ENCODE measurements at regions not wholly inside any gene's neighbourhood (a gene's known extent, or its start where the extent isn't known, plus 50 kb on each side); places are given as distances from the start of the nearest gene placed in this dataset.
"Not testable (repeated sequence)": the region's sequence is repeated elsewhere in the genome, so short reads cannot be mapped to it uniquely, and the experiment has no call there.

DNA sequence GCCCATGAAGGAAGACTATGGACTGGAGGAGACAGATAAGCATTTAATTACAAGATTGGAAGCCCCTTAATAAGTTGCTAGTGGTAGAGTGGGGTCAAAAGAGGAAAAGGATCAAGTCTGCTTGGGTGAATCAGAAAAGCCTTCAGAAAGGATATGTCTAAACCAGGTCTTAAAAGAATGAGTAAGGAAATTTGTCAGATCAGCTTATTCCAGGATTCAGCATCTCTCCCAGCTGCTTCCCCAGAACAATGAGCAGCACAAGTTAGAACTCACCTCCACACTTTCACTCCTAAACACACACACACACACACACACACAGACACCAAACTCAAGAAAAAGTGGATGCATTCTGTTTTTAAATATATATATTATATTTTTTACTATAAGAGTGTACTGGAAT is 166.5 kb downstream of the CPEB2 start:
- no peak overlapping the region for H3K4me3 Mint-ChIP-seq
- H3K27me3 Mint-ChIP-seq (ENCODE audit: insufficient read depth), result peaks cover 14% of the 10 kb centered on the region
- no peaks in the 10 kb centered on the region for H3K4me1 Mint-ChIP-seq (ENCODE audit: low read depth)
- DNase-seq (ENCODE audit: low spot score), result no peak
- intact Hi-C loops (cut with micrococcal nuclease), result loop anchor here (2.0 kb wide), 1 partner anchor 1512 kb away; no protein-coding TSS in a partner anchor
- H3K9me3 Mint-ChIP-seq, result peaks cover 8% of the 10 kb centered on the region
- no peaks in the 10 kb centered on the region for H3K36me3 Mint-ChIP-seq (ENCODE audit: low read depth)
- H3K27ac Mint-ChIP-seq, result no peak overlapping the region

DNA sequence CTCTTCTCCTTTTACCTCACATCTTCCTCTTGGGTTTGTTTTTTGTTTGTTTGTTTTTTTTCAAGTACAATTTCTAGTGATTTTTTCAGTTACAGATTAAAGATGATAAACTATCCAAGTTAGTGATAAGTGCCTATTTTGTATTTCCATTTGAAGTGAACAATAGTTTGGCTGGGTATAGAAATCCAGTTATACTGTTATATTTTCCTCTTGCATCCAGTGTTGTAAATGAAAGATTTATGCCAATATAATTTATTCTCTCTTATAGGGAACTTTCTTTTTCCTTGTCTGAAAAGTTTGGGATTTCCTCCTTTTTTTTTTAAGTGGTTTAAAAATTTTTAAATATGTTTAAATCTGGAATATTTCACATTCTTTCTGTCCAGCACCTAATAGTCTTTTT is 169.4 kb downstream of the CPEB2 start:
- no peak for DNase-seq (ENCODE audit: low spot score)
- Mint-ChIP-seq H3K4me1 (ENCODE audit: low read depth) (no peaks in the 10 kb centered on the region), H3K9me3 (peaks cover 8% of the 10 kb centered on the region), H3K36me3 (ENCODE audit: low read depth) (no peaks in the 10 kb centered on the region), H3K27ac (no peak overlapping the region), H3K27me3 (ENCODE audit: insufficient read depth) (peaks cover 8% of the 10 kb centered on the region), H3K4me3 (no peak overlapping the region)
- intact Hi-C loops (cut with micrococcal nuclease), result no loop called here

DNA sequence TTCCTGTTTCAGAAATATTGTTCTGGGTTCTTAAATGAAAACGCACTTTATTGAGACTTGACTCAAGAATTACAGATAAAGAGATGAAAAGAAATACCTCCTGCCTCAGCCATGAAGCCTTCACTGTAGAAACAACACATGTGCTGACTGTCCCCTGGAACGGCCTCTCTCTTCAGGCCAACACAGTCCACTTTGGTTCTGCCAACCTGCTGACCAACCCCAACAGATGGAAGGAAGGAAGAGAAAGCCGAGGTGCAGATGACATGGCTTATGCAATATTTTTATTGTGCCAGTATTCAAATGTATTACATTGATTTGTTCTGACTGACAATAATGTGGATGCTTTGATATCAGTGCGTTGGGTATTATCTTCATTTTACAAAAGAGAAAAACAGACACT is 171.0 kb downstream of the CPEB2 start:
- Mint-ChIP-seq H3K4me1 (ENCODE audit: low read depth) (no peaks in the 10 kb centered on the region), H3K27ac (no peak overlapping the region), H3K4me3 (no peak overlapping the region), H3K36me3 (ENCODE audit: low read depth) (no peaks in the 10 kb centered on the region), H3K9me3 (peaks cover 8% of the 10 kb centered on the region), H3K27me3 (ENCODE audit: insufficient read depth) (peaks cover 3% of the 10 kb centered on the region)
- DNase-seq (ENCODE audit: low spot score), result no peak
- intact Hi-C loops (cut with micrococcal nuclease), result no loop called here

- H3K9me3 Mint-ChIP-seq; intact Hi-C loops (cut with micrococcal nuclease); H3K4me1 Mint-ChIP-seq (ENCODE audit: low read depth): not testable (repeated sequence)
Observed at GRCh38 chr4:15174168-15174567, 171.9 kb downstream of the CPEB2 start.

GRCh38 chr4:15179842-15180241 is 177.6 kb downstream of the CPEB2 start:
- H3K9me3 Mint-ChIP-seq; DNase-seq (ENCODE audit: low spot score); H3K36me3 Mint-ChIP-seq (ENCODE audit: low read depth); H3K27me3 Mint-ChIP-seq (ENCODE audit: insufficient read depth); H3K4me3 Mint-ChIP-seq; H3K27ac Mint-ChIP-seq: not testable (repeated sequence)
- intact Hi-C loops (cut with micrococcal nuclease), result loop anchor here (5.0 kb wide), 1 partner anchor 323 kb away; no protein-coding TSS in a partner anchor
- peaks cover 15% of the 10 kb centered on the region for H3K4me1 Mint-ChIP-seq (ENCODE audit: low read depth)

More at GRCh38 chr4:15174168-15174567, 171.9 kb downstream of the CPEB2 start:
- H3K36me3 Mint-ChIP-seq (ENCODE audit: low read depth); H3K27ac Mint-ChIP-seq; H3K4me3 Mint-ChIP-seq; DNase-seq (ENCODE audit: low spot score); H3K27me3 Mint-ChIP-seq (ENCODE audit: insufficient read depth): not testable (repeated sequence)

- Mint-ChIP-seq H3K27ac (peak overlapping the region; percentile 67), H3K36me3 (ENCODE audit: low read depth) (no peaks in the 10 kb centered on the region), H3K27me3 (ENCODE audit: insufficient read depth) (peaks cover 5% of the 10 kb centered on the region), H3K9me3 (no peaks in the 10 kb centered on the region), H3K4me1 (ENCODE audit: low read depth) (peaks cover 15% of the 10 kb centered on the region), H3K4me3 (no peak overlapping the region)
- DNase-seq (ENCODE audit: low spot score), result no peak
- intact Hi-C loops (cut with micrococcal nuclease), result loop anchor here (2.0 to 5.0 kb wide), 2 partner anchors 180 to 325 kb away; partner anchors contain the start of gene CPEB2
Observed at GRCh38 chr4:15182600-15183220, 180.4 kb downstream of the CPEB2 start.

- DNase-seq (ENCODE audit: low spot score), result no peak
- no peak overlapping the region for H3K4me3 Mint-ChIP-seq
- no peaks in the 10 kb centered on the region for H3K36me3 Mint-ChIP-seq (ENCODE audit: low read depth)
- no peak overlapping the region for H3K27ac Mint-ChIP-seq
- peaks cover 5% of the 10 kb centered on the region for H3K27me3 Mint-ChIP-seq (ENCODE audit: insufficient read depth)
- H3K4me1 Mint-ChIP-seq (ENCODE audit: low read depth), result peaks cover 15% of the 10 kb centered on the region
- no peaks in the 10 kb centered on the region for H3K9me3 Mint-ChIP-seq
- intact Hi-C loops (cut with micrococcal nuclease), result loop anchor here (5.0 kb wide), 1 partner anchor 1374 kb away; no protein-coding TSS in a partner anchor
Observed at GRCh38 chr4:15186149-15186548, 183.9 kb downstream of the CPEB2 start.

GRCh38 chr4:15186806-15187205 is 184.5 kb downstream of the CPEB2 start:
- no peak for DNase-seq (ENCODE audit: low spot score)
- Mint-ChIP-seq H3K4me1 (ENCODE audit: low read depth) (peaks cover 15% of the 10 kb centered on the region), H3K36me3 (ENCODE audit: low read depth) (no peaks in the 10 kb centered on the region), H3K9me3 (no peaks in the 10 kb centered on the region), H3K27ac (no peak overlapping the region), H3K4me3 (no peak overlapping the region), H3K27me3 (ENCODE audit: insufficient read depth) (no peaks in the 10 kb centered on the region)
- intact Hi-C loops (cut with micrococcal nuclease), result loop anchor here (5.0 kb wide), 1 partner anchor 1375 kb away; no protein-coding TSS in a partner anchor

GRCh38 chr4:15188605-15189539 is 186.6 kb downstream of the CPEB2 start:
- no peak for DNase-seq (ENCODE audit: low spot score)
- Mint-ChIP-seq H3K9me3 (no peaks in the 10 kb centered on the region), H3K27ac (no peak overlapping the region), H3K36me3 (ENCODE audit: low read depth) (no peaks in the 10 kb centered on the region), H3K4me1 (ENCODE audit: low read depth) (no peaks in the 10 kb centered on the region), H3K4me3 (no peak overlapping the region), H3K27me3 (ENCODE audit: insufficient read depth) (peaks cover 2% of the 10 kb centered on the region)
- intact Hi-C loops (cut with micrococcal nuclease), result loop anchor here (5.0 kb wide), 1 partner anchor 1377 kb away; no protein-coding TSS in a partner anchor

- intact Hi-C loops (cut with micrococcal nuclease), result no loop called here
- Mint-ChIP-seq H3K27ac (no peak overlapping the region), H3K36me3 (ENCODE audit: low read depth) (no peaks in the 10 kb centered on the region), H3K4me1 (ENCODE audit: low read depth) (no peaks in the 10 kb centered on the region), H3K27me3 (ENCODE audit: insufficient read depth) (peaks cover 2% of the 10 kb centered on the region), H3K4me3 (no peak overlapping the region), H3K9me3 (no peaks in the 10 kb centered on the region)
- DNase-seq (ENCODE audit: low spot score), result no peak
Observed at GRCh38 chr4:15194520-15194919, 192.2 kb downstream of the CPEB2 start.

GRCh38 chr4:15197005-15197404 is 194.7 kb downstream of the CPEB2 start:
- Mint-ChIP-seq H3K9me3 (no peaks in the 10 kb centered on the region), H3K27ac (no peak overlapping the region), H3K4me3 (no peak overlapping the region), H3K27me3 (ENCODE audit: insufficient read depth) (peaks cover 2% of the 10 kb centered on the region), H3K36me3 (ENCODE audit: low read depth) (no peaks in the 10 kb centered on the region), H3K4me1 (ENCODE audit: low read depth) (no peaks in the 10 kb centered on the region)
- DNase-seq (ENCODE audit: low spot score), result no peak
- intact Hi-C loops (cut with micrococcal nuclease), result no loop called here

- no peak overlapping the region for H3K4me3 Mint-ChIP-seq
- H3K36me3 Mint-ChIP-seq (ENCODE audit: low read depth), result no peaks in the 10 kb centered on the region
- no peaks in the 10 kb centered on the region for H3K4me1 Mint-ChIP-seq (ENCODE audit: low read depth)
- no peak for DNase-seq (ENCODE audit: low spot score)
- H3K27me3 Mint-ChIP-seq (ENCODE audit: insufficient read depth), result peaks cover 2% of the 10 kb centered on the region
- intact Hi-C loops (cut with micrococcal nuclease), result no loop called here
- H3K9me3 Mint-ChIP-seq, result no peaks in the 10 kb centered on the region
- no peak overlapping the region for H3K27ac Mint-ChIP-seq
Observed at GRCh38 chr4:15198070-15198727, 195.9 kb downstream of the CPEB2 start.

DNA sequence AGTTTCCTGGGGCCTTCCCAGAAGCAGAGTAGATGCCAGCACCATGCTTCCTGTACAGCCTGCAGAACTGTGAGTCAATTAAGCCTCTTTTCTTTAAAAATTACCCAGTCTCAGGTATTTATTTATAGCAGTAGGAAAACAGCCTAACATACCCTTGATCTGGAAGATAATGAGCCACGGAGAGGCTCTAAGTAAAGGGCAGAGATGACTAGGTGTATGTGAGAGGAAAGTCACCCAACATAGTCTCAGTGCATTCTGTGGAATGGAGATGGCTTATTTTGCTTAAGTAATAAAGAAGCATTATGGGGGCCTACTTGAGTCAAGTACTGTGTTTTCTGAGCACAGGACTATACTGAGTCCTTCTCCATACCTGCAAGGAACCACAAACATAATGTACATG is 199.5 kb downstream of the CPEB2 start:
- H3K27me3 Mint-ChIP-seq (ENCODE audit: insufficient read depth), result no peaks in the 10 kb centered on the region
- no peak overlapping the region for H3K27ac Mint-ChIP-seq
- H3K36me3 Mint-ChIP-seq (ENCODE audit: low read depth), result no peaks in the 10 kb centered on the region
- no peak overlapping the region for H3K4me3 Mint-ChIP-seq
- DNase-seq (ENCODE audit: low spot score), result no peak
- intact Hi-C loops (cut with micrococcal nuclease), result no loop called here
- H3K9me3 Mint-ChIP-seq, result peaks cover 4% of the 10 kb centered on the region
- no peaks in the 10 kb centered on the region for H3K4me1 Mint-ChIP-seq (ENCODE audit: low read depth)
